Stimulated activated CD8-positive, alpha-beta memory T cell treated with anti-CD3 and anti-CD28 coated beads, Interleukin-4, amount 100 ng/mL, for 24 hours (primary cell): ENCODE measurements at regions not wholly inside any gene's neighbourhood (a gene's known extent, or its start where the extent isn't known, plus 50 kb on each side); places are given as distances from the start of the nearest gene placed in this dataset.

Experiments
- DNase-seq: peaks from one replicate; pipeline ENCODE4 v3.0.0-alpha.2; 2020; ENCODE audit warnings: low read depth

DNA sequence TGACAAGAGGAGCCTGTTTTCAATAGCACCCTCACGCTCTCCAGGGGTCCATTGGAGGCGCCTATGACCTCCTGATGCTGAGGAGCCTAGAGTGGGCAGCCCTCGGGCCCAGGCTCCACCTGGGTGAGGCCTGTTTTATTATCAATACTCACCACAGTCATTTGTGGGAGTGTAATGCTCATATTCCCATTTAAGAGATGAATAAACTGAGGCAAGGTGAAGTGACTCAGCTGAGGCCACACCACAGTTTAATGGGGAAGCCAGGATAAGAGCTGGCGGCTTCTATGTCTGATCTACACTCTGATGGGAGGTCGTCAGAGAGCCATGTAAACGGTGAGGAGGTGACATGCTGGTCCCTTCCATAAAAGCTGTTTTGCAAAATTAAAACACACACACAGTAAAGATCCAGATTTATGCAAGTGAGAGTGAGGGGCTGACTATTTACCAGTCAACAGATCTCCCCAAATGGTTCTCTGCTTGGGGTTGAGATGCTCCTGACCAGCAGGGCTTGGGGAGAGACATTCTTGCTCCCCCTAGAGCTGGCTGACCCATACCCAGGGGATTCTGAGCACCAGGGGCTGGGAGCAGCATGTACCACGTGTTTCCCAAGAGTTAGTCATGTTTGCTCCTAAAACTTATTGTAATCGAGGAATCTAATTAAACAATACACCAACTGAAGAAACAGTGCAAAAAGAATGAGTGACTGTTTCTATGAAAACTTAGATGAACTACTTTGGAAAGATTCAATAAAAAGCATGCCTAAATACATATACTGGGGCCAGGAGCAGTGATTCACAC is 81.0 kb upstream of the INSIG1 start:
- no peak for DNase-seq

DNA sequence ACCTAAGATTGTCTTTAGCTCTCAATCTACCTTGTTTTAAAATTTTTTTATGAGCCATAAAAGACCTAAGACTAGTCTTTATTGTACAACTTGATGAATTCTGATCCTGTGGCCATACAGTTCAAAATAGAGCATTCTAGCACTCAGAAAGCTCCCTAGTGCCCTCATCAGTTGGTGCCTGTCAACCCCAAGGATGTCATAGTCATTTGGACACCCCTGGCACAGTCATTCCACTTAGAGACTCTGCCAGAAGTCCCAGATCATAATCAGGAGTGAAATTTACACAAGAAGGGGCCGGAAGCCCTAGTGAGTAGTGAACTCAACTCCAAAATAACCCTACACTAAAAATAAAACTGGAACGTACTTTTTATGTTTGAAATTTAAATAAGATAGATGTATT is 80.0 kb upstream of the INSIG1 start:
- no peak for DNase-seq

DNA sequence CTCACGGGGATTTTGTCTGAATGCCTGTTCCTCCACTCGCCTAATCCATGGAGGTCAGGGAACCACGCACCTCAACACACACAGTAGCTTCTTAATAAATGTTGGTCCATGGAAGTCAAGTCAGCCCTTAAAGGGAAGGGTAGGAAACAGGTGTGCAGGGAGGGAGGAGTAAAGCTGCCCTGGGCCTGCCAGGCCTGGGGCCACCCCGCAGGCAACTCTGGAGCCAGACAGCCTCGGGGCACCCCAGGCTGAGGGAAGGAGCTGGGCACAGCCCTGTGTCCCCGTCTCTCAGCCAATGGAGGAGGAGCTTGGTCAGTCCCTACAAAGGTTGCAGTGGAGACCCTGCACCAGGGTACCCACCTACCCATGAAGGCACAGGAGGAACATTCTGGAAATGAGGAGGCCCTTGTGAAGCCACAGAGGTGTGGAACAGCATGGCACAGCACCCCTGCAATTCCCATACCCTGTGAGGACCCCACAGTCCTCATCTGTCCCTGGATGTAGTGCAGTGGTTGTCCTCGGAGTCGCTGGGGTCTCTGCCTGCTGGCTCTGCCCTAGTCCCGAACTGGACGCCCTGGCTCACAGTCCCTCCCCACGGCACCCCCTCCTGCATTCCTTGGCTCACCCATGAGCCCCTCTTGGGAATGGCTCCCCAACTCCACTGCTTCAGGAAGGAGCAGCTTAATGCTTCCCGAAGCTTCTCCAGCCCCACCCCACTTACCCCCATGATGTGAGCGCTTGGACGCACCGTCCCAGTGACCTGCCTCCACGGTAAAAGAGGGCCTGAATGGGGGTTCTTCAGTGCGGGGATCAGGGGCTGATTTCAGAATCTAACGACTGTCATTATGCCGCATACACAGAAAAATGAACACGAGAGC is 79.2 kb upstream of the INSIG1 start:
- DNase-seq: no peak

DNA sequence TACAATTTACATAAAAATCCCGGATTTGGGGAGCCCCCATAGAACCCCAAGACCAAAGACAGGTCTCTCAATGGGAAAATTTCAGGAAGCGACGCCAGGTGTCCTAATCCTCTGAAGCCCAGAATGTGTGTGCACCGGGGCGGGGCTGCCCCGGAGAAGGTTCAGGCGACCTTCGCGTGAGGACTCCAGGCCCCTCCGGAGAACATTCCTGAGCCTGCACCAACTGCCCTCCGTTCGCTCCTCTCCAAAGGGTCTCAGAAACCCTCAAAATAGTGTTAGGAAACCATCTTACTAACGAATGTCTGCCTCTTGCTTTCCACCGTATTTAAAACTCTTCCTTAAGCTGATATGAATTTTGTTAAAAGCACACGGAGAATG is 78.5 kb upstream of the INSIG1 start:
- no peak for DNase-seq

DNA sequence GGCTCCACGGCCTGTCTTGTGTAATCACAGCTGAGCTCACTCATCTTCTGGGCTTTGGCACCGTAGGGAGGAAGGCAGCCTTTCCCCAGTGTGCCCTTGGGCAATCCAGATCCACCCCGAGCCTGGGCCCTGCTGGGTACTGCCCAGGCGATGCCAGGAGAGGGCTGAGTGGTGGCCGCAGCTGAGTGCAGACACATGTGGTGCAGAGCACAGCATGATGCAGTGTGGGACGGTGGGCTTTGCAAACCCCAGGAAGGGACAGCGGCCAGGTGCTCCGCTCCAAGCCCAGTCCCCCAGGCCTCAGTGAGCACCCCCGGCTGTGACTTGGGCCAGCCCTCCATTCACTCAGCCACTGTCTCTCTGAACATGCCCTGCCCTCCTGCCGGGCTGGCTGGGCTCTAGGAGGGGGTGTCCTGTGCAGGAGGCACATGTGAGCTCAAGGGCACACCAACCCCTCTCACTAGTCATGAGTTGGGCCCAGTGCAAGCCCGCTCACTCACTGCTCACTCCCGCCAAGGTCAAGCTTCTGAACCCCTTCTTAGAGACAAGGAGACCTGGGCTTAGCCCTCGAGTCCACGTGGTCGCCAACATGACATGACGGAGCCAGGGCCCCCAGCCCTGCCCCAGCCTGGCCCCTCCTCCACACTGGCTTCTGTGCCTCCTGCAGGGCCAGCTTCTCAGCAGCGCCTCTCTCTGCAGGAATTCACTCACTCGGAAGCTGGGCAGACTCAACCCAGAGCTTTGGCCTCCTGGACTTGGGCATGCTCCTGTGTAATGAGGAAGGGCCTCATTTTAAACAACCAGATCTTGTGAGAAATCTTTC is 77.5 kb upstream of the INSIG1 start:
- no peak for DNase-seq

- no peak for DNase-seq
Observed at GRCh38 chr7:155220903-155221302, 76.8 kb upstream of the INSIG1 start.

DNA sequence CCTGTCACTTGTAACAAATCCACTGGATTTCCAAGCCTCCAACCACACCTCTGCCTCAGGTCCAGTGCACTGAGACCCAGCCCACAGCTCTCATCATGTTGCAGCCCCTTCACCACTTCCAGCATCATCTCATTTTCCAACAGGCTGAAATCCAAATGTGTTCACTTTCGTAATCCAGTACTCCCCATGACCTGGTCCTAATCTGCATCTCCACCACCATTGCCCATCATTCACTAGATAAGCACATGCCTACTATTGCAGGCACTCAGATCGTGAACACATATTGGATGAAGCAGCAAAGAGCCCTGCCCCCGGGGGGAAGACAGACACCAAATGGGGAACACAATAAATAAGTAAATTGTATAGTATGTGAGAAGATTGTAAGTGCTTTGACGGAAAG is 76.1 kb upstream of the INSIG1 start:
- no peak for DNase-seq

DNA sequence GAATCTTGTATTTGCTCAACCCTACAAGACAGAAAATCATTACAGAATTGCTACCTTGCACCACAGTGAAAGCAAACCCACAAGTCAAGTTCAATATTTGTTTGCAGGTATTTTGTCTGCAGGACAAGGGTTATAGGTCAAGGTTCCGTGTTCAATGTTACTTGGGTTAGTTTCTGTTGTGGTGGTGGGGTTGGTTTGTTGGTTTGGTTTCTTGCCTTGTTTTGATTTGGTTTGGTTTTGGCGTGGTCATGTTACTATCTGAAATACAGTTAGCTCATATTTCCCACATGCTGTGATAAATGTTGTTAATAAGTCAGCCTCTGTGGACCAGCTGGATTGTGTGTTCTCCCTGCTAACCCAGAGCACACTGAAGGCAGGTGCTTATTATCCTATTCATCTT is 75.6 kb upstream of the INSIG1 start:
- no peak for DNase-seq

- DNase-seq: no peak
Observed at GRCh38 chr7:155222573-155222972, 75.1 kb upstream of the INSIG1 start.

DNA sequence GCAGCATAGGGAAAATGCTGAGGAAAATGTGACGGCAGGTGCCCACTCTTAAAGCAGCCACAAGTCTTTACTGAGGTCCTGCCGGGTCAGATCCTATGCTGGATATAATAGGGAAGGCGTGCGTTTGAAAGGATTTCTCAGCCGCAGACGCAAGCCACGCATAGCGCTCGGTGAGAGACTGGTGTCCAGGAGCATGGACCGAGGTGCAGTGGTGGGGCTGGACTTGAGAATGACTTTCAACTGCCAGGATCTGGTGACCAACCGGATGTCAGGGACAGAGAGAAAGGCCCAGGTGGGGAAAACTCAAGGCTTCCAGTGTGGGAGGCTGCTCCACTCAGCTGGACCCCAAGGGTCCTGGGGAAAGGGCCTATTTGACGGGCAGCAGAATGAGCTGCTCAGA is 74.7 kb upstream of the INSIG1 start:
- DNase-seq: no peak

GRCh38 chr7:155223503-155223902 is 74.2 kb upstream of the INSIG1 start:
- DNase-seq: no peak

DNA sequence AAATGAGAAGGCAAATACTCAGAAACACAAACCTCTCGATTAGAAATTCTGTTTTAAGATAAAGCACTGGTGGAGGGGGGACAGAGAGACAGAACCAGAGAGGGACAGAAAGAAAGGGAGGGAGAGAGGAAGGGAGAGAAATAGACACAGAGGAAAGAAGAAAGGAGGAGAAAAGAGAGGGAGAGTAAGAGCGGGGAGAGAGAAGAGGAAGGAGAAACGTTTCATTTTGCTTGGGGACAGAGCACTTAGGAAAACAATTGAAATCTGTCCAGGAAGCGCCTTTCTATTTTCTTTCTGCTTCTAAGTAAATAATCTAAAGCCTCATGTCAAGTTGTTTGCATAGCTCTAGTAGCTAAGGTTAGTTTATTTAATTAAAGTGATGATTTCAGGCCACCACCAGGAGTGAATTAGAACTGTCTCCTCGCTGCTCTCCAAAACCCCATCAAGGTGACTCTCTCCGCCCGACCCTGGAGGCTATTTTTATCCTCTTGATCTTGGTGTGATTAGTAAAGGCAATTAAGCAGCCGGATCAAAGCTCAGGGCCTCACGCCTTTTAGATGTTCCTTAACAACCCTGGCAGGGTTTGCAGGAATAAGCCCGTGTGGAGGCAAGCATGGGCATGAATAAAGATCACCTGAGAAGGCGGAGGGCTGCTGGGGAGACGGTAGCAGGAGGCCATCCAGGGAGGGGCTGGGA is 73.4 kb upstream of the INSIG1 start:
- DNase-seq: no peak

DNA sequence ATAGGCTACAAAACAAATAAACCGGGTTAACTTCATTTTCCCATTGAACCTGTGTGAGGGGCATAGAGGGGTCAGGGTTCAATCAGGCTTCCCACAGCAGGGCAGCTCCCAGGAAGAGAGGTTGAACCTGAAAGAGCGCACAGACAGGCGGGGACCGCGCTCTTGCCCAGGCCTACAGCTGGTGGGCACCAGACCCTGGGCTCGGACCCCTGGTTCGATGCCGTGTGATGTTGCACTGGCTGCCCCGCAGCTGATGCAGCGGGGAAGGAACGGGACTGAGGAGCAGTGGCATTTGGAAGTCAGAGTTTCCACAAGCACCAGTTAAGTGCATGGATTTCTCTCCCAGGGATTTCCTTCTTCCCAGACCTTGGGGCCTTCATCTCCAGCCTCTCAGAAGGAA is 72.6 kb upstream of the INSIG1 start:
- no peak for DNase-seq

DNA sequence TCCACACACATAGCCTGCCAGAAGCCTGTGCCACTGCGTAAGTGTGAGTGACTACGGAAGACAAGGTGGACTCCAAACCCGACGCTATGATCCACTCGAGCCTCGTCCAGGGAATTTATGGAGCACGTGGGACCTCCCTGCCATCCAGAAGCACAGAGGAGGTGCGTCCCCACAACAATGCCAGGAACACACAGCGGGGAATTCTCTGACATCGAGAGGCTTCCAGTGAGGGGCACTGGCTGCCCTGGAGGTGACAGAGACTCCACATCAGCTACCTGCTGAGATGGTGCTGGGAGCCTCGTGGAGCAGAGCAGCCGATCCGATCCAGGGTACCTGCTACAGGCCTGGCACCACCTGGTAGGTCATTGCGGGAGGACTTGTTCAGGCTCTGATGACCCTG is 72.2 kb upstream of the INSIG1 start:
- DNase-seq: no peak

DNA sequence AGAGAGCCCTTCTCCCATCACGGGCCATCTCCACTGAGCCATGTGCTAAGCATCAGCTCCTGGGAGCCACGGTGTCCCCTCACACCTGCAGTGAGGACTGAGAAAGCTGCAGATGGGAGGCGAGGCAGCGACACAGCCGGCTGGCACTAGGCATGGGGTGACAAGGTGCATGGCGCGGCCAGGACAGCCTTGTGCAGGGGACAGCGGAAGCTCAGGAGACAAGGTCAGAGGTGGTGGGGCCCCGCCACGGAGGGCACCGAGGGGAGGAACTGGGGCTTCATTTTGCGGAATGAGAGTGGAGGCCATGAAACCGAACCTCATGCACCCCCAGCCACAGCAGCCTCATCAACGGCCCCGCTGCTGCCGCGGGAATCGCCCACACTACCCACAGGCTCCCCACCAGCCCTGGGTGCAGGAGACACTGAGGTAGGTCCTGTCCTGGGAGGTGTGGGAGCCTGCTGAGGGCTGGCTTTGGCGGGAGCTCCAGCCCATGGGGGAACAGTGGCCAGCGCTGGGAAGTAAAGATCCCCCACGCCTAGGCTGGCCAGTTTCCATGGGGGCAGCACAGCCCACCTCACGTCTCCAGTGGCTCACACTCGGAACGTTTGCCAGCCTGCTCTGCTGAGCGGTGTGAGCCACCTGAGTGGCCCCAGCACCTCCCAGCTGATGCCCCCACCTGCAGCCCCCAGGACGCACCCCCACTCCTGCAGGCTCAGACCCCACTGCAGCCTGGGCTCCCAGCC is 71.2 kb upstream of the INSIG1 start:
- no peak for DNase-seq

GRCh38 chr7:155227004-155227787 is 70.5 kb upstream of the INSIG1 start:
- no peak for DNase-seq

DNA sequence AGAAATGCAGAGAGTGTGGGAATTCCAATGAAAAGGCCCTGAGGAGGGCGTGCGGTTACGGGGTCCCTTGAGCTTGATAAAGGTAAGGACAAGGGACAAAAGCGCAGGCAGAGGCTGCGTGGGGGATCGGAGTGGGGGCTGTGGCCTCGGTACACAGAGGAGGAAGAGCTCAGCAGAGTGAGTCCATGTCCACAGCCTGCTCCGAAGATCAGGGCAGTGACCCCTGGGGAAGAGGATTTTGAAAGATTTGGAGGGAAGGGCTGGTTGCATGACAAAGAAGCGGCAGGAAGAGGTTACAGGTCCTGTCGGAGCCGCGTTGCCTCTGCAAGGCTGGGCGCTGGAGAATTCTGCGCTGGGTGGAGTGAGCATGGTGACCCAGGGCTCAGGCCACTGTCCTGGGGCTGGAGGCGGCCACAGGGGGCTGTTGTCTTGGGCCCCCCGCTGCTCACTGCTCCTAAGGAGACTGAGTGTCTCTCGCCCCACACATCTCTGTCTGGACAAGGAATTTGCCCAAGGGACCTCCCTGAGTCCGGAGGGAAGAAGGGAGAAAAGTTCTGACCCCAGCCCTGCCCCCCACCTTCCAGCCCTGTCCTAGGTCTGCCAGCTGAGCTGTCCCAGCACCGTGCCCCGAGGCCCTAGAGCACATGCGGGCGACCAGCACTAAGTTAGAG is 69.8 kb upstream of the INSIG1 start:
- no peak for DNase-seq

DNA sequence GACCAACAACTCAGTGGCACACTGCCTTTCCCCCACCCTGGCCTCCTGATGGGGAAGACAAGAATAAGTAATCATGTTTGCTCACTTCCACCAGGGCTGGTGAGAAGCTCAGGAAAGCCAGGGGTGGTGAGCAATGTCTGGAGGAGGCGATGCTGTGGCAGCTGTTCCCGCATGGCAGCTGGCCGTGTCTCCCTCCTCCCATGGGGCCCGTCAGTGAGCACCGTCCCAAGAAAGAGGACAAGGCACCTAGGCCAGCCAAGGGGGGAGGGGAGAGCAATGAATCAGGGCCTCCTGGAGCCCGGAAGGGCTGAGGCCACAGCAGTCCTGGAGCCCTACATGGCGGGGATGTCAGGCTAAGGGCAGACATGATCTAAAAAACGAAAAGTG is 69.2 kb upstream of the INSIG1 start:
- DNase-seq: no peak

GRCh38 chr7:155228894-155229293 is 68.8 kb upstream of the INSIG1 start:
- DNase-seq: no peak
